Endothelial cell of umbilical vein (primary cell): ENCODE measurements at regions not wholly inside any gene's neighbourhood (a gene's known extent, or its start where the extent isn't known, plus 50 kb on each side); places are given as distances from the start of the nearest gene placed in this dataset.

Experiments used
- BruUV-seq: library from RNA; stranded (reverse); fragments of 400-500 nt; replicated peaks from 2 replicates; lab custom pipeline; 2021; lab: Mats Ljungman, UMichigan
- CTCF ChIA-PET: fragments of 300-600, 350-600 bp; sonication (Branson Sonifier 250); formaldehyde crosslinking; loops from one replicate; lab custom pipeline; 2021; ENCODE audit warnings: antibody characterized with exemption, inconsistent platforms; lab: Charles Lee
- POLR2A ChIA-PET: fragments of 300-600, 350-600 bp; sonication (Branson Sonifier 250); formaldehyde crosslinking; loops from one replicate; lab custom pipeline; 2021; ENCODE audit warnings: antibody characterized with exemption, inconsistent platforms; lab: Charles Lee
- DNase-seq: peaks from one replicate; pipeline ENCODE4 v3.0.0-alpha.2; 2011; ENCODE audit warnings: low read depth, low spot score
- FAIRE-seq: peaks from 2 replicates; lab custom pipeline; 2011; peaks lifted over from hg19 to GRCh38; lab: Jason Lieb, UNC
- H2AFZ ChIP-seq: 2 replicates; pipeline ENCODE4 v1.6.0; 2012; ENCODE audit warnings: low read depth, low read length, control low read depth, inconsistent platforms
- H3K27ac ChIP-seq: 2 replicates; pipeline ENCODE4 v1.5.1; 2011; ENCODE audit warnings: low read depth, mild to moderate bottlenecking, control low read depth, low read length, moderate library complexity; ENCODE audit not compliant: insufficient read depth
- H3K27me3 ChIP-seq, 2 experiments: 2 replicates each; pipeline versions ENCODE4 v1.6.0 to v1.6.1; 2011; ENCODE audit warnings: low read length in 2 of 2, mixed read lengths in 1 of 2; ENCODE audit not compliant: control insufficient read depth in 2 of 2, insufficient read depth in 2 of 2
- H3K36me3 ChIP-seq, 2 experiments: 2 replicates in 1 of 2; 3 replicates in 1 of 2; pipeline ENCODE4 v1.5.1; 2011; ENCODE audit warnings: low read length in 2 of 2, mild to moderate bottlenecking in 1 of 2, moderate library complexity in 1 of 2; ENCODE audit not compliant: control insufficient read depth in 2 of 2, insufficient read depth in 2 of 2; ENCODE audit errors: extremely low read depth in 1 of 2
- H3K4me1 ChIP-seq: 3 replicates; pipeline ENCODE4 v1.5.1; 2011; ENCODE audit warnings: mild to moderate bottlenecking, low read length; ENCODE audit not compliant: control insufficient read depth, insufficient read depth; ENCODE audit errors: extremely low read depth
- H3K4me2 ChIP-seq: 2 replicates; pipeline ENCODE4 v1.6.1; 2011; ENCODE audit warnings: low read length, control low read depth, mixed read lengths; ENCODE audit not compliant: insufficient read depth
- H3K4me3 ChIP-seq, 3 experiments: fragments of 200-600 bp in 1 of 3; sonication (generic), shearing (Covaris generic) in 1 of 3; replicated peaks in 1 of 3; 2 replicates each; pipeline ENCODE4 v1.5.1; 2011 to 2016; ENCODE audit warnings: control low read depth in 3 of 3, low read length in 3 of 3, mild to moderate bottlenecking in 2 of 3, inconsistent platforms in 1 of 3, low read depth in 1 of 3, moderate library complexity in 1 of 3; ENCODE audit not compliant: insufficient read depth in 1 of 3
- H3K79me2 ChIP-seq: 2 replicates; pipeline ENCODE4 v1.6.0; 2012; ENCODE audit warnings: low read length, inconsistent platforms; ENCODE audit not compliant: control insufficient read depth, insufficient read depth
- H3K9ac ChIP-seq: replicated peaks from 2 replicates; pipeline ENCODE3; 2011; ENCODE audit warnings: low read length, control low read depth; ENCODE audit not compliant: insufficient read depth; ENCODE audit errors: extremely low read depth
- H3K9me1 ChIP-seq: replicated peaks from 3 replicates; pipeline ENCODE4 v1.6.0; 2011; ENCODE audit warnings: mild to moderate bottlenecking, low read length; ENCODE audit not compliant: control insufficient read depth, insufficient read depth; ENCODE audit errors: extremely low read depth
- H3K9me3 ChIP-seq: replicated peaks from 2 replicates; pipeline ENCODE4 v1.5.1; 2012; ENCODE audit warnings: low read length, inconsistent platforms; ENCODE audit not compliant: control insufficient read depth, insufficient read depth
- H4K20me1 ChIP-seq: replicated peaks from 2 replicates; pipeline ENCODE3; 2011; ENCODE audit warnings: mild to moderate bottlenecking, low read length; ENCODE audit not compliant: control insufficient read depth, insufficient read depth; ENCODE audit errors: extremely low read depth
- EZH2 ChIP-seq: IDR thresholded peaks from 2 replicates; pipeline ENCODE4 v1.6.1; 2012; ENCODE audit warnings: borderline replicate concordance, low read depth, mild to moderate bottlenecking, moderate library complexity, low read length, inconsistent platforms; ENCODE audit not compliant: severe bottlenecking
- FOS ChIP-seq: IDR thresholded peaks from 2 replicates; pipeline ENCODE4 v1.6.1; 2011; ENCODE audit warnings: mild to moderate bottlenecking, low read length, moderate library complexity, borderline replicate concordance; ENCODE audit not compliant: insufficient read depth
- GATA2 ChIP-seq: IDR thresholded peaks from 2 replicates; pipeline ENCODE4 v1.7.0; 2011; ENCODE audit warnings: low read depth, mild to moderate bottlenecking, moderate library complexity, mixed read lengths, low read length; ENCODE audit not compliant: insufficient read length, insufficient read depth
- JUN ChIP-seq: IDR thresholded peaks from 2 replicates; pipeline ENCODE4 v1.6.1; 2011; ENCODE audit warnings: borderline replicate concordance, low read depth; ENCODE audit not compliant: insufficient read length, insufficient read depth
- MYC ChIP-seq: IDR thresholded peaks from one replicate; pipeline ENCODE4 v1.6.1; 2011; ENCODE audit warnings: mild to moderate bottlenecking, low read depth, low read length
- POLR2A ChIP-seq: IDR thresholded peaks from 2 replicates; pipeline ENCODE4 v1.6.1; 2012; ENCODE audit warnings: low read depth, mild to moderate bottlenecking, control low read depth, low read length
- POLR2AphosphoS5 ChIP-seq: IDR thresholded peaks from 2 replicates; pipeline ENCODE4 v1.6.1; 2012; ENCODE audit warnings: low read depth, mild to moderate bottlenecking, control low read depth, low read length, moderate library complexity; ENCODE audit not compliant: insufficient read depth
- dilution Hi-C: fragments of 300-500 bp; cut with MboI; formaldehyde crosslinking; loops from one replicate; pipeline ENCODE4 v1.15.0; 2019; ENCODE audit warnings: low sequenced_read_pairs; ENCODE audit not compliant: extremely low pct_ligation_motif_present
- intact Hi-C: fragments of 100-400 bp; cut with micrococcal nuclease; formaldehyde crosslinking; loops from one replicate; pipeline ENCODE4 v1.10.0; 2022
- TF ChIP-seq, protein P1 (sequence below), 2 donors: IDR thresholded peaks; 1 replicate in 1 of 2; 2 replicates in 1 of 2; pipeline ENCODE4 v1.5.1; 2011; ENCODE audit warnings: low read length in 2 of 2, mild to moderate bottlenecking in 2 of 2, moderate library complexity in 2 of 2, control low read depth in 1 of 2, inconsistent platforms in 1 of 2, low read depth in 1 of 2; ENCODE audit not compliant: insufficient read depth in 1 of 2; ENCODE audit errors: extremely low read depth in 1 of 2
- TF ChIP-seq, protein P2 (sequence below): IDR thresholded peaks from 2 replicates; pipeline ENCODE4 v1.6.1; 2011; ENCODE audit not compliant: insufficient read depth, insufficient read length

DNA sequence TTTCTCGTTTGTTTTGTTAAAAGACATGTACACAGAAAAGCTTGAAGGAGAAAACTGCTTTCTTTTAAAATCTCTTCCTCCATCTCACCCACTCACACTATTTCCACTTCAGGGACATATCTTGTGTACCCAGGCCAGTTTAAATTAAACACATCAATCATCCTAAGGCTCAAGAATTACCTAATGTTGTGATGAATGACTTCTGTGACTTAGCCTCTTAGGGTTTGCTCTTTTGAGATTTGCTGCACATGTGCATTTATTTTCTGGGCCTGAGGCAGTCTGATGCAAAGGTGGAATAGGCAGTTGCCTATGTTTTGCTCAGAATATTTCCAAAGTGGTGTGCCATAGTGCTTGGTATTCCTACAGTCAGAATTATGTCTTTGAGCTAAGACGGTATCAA lies 439.9 kb upstream of the CHD1 start:
- FAIRE-seq (no peak), DNase-seq (no peak)
- H3K27ac ChIP-seq, result no peak overlapping the region
- no peaks in the 10 kb centered on the region for H3K4me1 ChIP-seq
- H3K27me3 ChIP-seq, result no peaks in the 10 kb centered on the region
- TF ChIP-seq, protein P1, sequence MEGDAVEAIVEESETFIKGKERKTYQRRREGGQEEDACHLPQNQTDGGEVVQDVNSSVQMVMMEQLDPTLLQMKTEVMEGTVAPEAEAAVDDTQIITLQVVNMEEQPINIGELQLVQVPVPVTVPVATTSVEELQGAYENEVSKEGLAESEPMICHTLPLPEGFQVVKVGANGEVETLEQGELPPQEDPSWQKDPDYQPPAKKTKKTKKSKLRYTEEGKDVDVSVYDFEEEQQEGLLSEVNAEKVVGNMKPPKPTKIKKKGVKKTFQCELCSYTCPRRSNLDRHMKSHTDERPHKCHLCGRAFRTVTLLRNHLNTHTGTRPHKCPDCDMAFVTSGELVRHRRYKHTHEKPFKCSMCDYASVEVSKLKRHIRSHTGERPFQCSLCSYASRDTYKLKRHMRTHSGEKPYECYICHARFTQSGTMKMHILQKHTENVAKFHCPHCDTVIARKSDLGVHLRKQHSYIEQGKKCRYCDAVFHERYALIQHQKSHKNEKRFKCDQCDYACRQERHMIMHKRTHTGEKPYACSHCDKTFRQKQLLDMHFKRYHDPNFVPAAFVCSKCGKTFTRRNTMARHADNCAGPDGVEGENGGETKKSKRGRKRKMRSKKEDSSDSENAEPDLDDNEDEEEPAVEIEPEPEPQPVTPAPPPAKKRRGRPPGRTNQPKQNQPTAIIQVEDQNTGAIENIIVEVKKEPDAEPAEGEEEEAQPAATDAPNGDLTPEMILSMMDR (IDR thresholded peaks at IDR 0.05; ENCODE audit: extremely low read depth in 1 of 2, insufficient read depth in 1 of 2, low read depth in 1 of 2, low read length in 2 of 2), result no peak
- TF ChIP-seq EZH2 (no peak), FOS (no peak), POLR2AphosphoS5 (no peak), POLR2A (no peak), JUN (no peak), GATA2 (no peak), MYC (no peak)
- TF ChIP-seq, protein P2, sequence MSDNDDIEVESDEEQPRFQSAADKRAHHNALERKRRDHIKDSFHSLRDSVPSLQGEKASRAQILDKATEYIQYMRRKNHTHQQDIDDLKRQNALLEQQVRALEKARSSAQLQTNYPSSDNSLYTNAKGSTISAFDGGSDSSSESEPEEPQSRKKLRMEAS, result no peak
- no peak overlapping the region for H2AFZ ChIP-seq
- H3K36me3 ChIP-seq, result no peaks in the 10 kb centered on the region
- no peaks in the 10 kb centered on the region for H4K20me1 ChIP-seq
- intact Hi-C loops (loop anchor here (5.0 kb wide), 1 partner anchor 1974 kb away; no protein-coding TSS in a partner anchor), dilution Hi-C loops (no loop called here)
- ChIA-PET POLR2A (no interaction called here), CTCF (no interaction called here)
- no peak overlapping the region for H3K9ac ChIP-seq
- H3K4me3 ChIP-seq, result no peak overlapping the region
- H3K79me2 ChIP-seq, result no peaks in the 10 kb centered on the region
- BruUV-seq, result no TSS peak
- no peaks in the 10 kb centered on the region for H3K9me3 ChIP-seq
- no peaks in the 10 kb centered on the region for H3K9me1 ChIP-seq
- H3K4me2 ChIP-seq, result no peak overlapping the region
